GM12874 (cell line): ENCODE measurements at regions not wholly inside any gene's neighbourhood (a gene's known extent, or its start where the extent isn't known, plus 50 kb on each side); places are given as distances from the start of the nearest gene placed in this dataset.

Experiments used
- CTCF ChIP-seq: IDR thresholded peaks from 2 replicates; pipeline ENCODE4 v1.5.1; 2011; ENCODE audit warnings: low read depth, mild to moderate bottlenecking, control low read depth, low read length, moderate library complexity; ENCODE audit not compliant: insufficient read depth

GRCh38 chr10:58013406-58013805 lies 254.3 kb downstream of the IPMK start:
- no peak for TF ChIP-seq CTCF

GRCh38 chr10:58010073-58010702 lies 257.5 kb downstream of the IPMK start:
- TF ChIP-seq CTCF = no peak

GRCh38 chr10:58003945-58004344 lies 263.7 kb downstream of the IPMK start:
- no peak for TF ChIP-seq CTCF

- TF ChIP-seq CTCF = no peak
Observed at GRCh38 chr10:58001159-58001558, 266.5 kb downstream of the IPMK start.

GRCh38 chr10:57996536-57996935 lies 271.2 kb downstream of the IPMK start:
- TF ChIP-seq CTCF = no peak

GRCh38 chr10:57993302-57993701 lies 274.4 kb downstream of the IPMK start:
- no peak for TF ChIP-seq CTCF

- no peak for TF ChIP-seq CTCF
Observed at GRCh38 chr10:57992321-57993077, 275.2 kb downstream of the IPMK start.
